Uterus (tissue), 3 donors: ENCODE measurements at regions not wholly inside any gene's neighbourhood (a gene's known extent, or its start where the extent isn't known, plus 50 kb on each side); places are given as distances from the start of the nearest gene placed in this dataset.

Experiments
- DNase-seq, 2 donors: peaks; one replicate each; pipeline ENCODE4 v3.0.0-alpha.2; 2019 to 2020
- H3K27ac ChIP-seq, 2 donors: fragments of 200-600 bp; sonication (generic); 1 replicate in 1 of 2; 2 replicates in 1 of 2; pipeline ENCODE4 v1.5.1; 2016 to 2018
- H3K27me3 ChIP-seq, 2 donors: fragments of 200-600 bp; sonication (generic); one replicate each; pipeline ENCODE4 v1.5.1; 2018 to 2019; ENCODE audit warnings: control low read depth in 1 of 2
- H3K36me3 ChIP-seq, 2 donors: fragments of 200-600 bp; sonication (generic); one replicate each; pipeline ENCODE4 v1.5.1; 2019; ENCODE audit warnings: control low read depth in 1 of 2
- H3K4me1 ChIP-seq, 2 donors: fragments of 200-600 bp; sonication (generic); one replicate each; pipeline ENCODE4 v1.5.1; 2018 to 2019; ENCODE audit warnings: control low read depth in 1 of 2
- H3K4me3 ChIP-seq, 2 donors: fragments of 200-600 bp; sonication (generic); 1 replicate in 1 of 2; 2 replicates in 1 of 2; pipeline ENCODE4 v1.5.1; 2018 to 2019; ENCODE audit warnings: mild to moderate bottlenecking in 1 of 2
- H3K9me3 ChIP-seq, 2 donors: fragments of 200-600 bp; sonication (generic); one replicate each; pipeline ENCODE4 v1.5.1; 2019; ENCODE audit warnings: control low read depth in 1 of 2
- POLR2A ChIP-seq, 2 donors: fragments of 450-650 bp; IDR thresholded peaks; one replicate each; pipeline ENCODE4 v1.6.1; 2016; ENCODE audit warnings: antibody characterized with exemption in 2 of 2, mild to moderate bottlenecking in 1 of 2, moderate library complexity in 1 of 2
- intact Hi-C: fragments of 100-400 bp; cut with DNase I; formaldehyde crosslinking; loops from one replicate; pipeline ENCODE4 v1.15.1; 2023; ENCODE audit warnings: low total_unique reads
- TF ChIP-seq, protein P1 (sequence below), 4 experiments: fragments of 200-600 bp in 2 of 4; fragments of 450-650 bp in 2 of 4; sonication (generic) in 2 of 4; IDR thresholded peaks; one replicate each; pipeline ENCODE4 v1.5.1; 2016 to 2019; ENCODE audit warnings: antibody characterized with exemption in 4 of 4, mild to moderate bottlenecking in 2 of 4, moderate library complexity in 1 of 4
- donor health status: DM: yes; HTN: yes; CAD: no.

DNA sequence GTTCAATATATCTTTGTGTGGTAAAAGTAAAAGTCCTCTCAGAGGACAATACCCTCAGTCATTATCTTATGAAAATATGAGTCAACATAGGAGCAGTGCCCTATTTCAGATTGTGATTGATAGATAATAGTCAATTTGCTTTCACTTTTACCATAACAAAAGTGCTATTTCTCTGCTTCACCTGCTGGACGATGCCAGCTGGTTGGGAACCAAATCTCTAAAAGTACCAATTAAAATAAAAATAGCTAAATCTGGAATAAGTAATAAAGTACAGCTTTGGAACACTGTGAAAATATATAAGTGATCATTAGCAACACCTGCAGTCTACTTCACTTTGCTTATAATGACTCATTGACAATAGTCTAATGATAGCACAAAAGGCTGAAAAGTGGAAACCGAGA, 390.3 kb upstream of the AGTR1 start:
- intact Hi-C loops: no loop called here
- H3K27ac ChIP-seq: no peak overlapping the region
- TF ChIP-seq, protein P1, sequence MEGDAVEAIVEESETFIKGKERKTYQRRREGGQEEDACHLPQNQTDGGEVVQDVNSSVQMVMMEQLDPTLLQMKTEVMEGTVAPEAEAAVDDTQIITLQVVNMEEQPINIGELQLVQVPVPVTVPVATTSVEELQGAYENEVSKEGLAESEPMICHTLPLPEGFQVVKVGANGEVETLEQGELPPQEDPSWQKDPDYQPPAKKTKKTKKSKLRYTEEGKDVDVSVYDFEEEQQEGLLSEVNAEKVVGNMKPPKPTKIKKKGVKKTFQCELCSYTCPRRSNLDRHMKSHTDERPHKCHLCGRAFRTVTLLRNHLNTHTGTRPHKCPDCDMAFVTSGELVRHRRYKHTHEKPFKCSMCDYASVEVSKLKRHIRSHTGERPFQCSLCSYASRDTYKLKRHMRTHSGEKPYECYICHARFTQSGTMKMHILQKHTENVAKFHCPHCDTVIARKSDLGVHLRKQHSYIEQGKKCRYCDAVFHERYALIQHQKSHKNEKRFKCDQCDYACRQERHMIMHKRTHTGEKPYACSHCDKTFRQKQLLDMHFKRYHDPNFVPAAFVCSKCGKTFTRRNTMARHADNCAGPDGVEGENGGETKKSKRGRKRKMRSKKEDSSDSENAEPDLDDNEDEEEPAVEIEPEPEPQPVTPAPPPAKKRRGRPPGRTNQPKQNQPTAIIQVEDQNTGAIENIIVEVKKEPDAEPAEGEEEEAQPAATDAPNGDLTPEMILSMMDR (IDR thresholded peaks at IDR 0.05): no peak
- TF ChIP-seq POLR2A (IDR thresholded peaks at IDR 0.05): no peak
- H3K36me3 ChIP-seq: no peaks in the 10 kb centered on the region
- no peaks in the 10 kb centered on the region for H3K9me3 ChIP-seq
- no peak for DNase-seq
- H3K4me3 ChIP-seq: no peak overlapping the region
- H3K4me1 ChIP-seq: no peaks in the 10 kb centered on the region
- H3K27me3 ChIP-seq: no peaks in the 10 kb centered on the region

DNA sequence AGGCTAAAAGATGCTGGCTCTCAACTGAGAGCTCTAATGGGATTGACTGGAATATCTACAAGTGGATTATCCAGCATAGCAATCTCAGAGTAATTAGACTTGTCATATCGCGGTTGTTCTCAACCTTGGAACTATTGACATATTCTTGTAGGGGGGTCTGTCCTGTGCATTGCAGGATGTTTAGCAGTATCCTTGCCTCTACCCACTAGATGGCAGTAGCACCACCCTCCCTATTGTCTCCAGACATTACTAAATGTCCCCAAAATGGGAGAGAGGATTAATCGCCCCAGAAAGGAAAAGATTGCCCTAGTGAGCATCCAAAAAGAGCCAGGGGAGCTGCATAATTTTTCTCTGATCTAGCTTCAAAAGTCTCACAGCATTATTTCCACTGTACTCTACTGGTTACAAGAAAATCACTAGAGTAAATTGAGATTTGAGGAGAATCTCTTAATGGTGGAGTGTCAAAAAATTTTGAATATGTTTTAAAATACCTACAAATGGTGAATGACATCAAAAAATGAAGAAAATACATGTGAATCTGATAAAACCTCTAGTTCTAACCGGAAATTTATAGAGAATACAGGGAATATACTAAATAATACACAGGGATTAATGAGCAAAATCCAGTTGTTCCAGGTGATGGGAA, 388.2 kb upstream of the AGTR1 start:
- no peaks in the 10 kb centered on the region for H3K36me3 ChIP-seq
- no peaks in the 10 kb centered on the region for H3K4me1 ChIP-seq
- H3K27me3 ChIP-seq: no peaks in the 10 kb centered on the region
- TF ChIP-seq POLR2A (IDR thresholded peaks at IDR 0.05): no peak
- TF ChIP-seq, protein P1 (IDR thresholded peaks at IDR 0.05): peak; percentile 18 to 27 (median 23)
- no peaks in the 10 kb centered on the region for H3K9me3 ChIP-seq
- no peak overlapping the region for H3K4me3 ChIP-seq
- no peak overlapping the region for H3K27ac ChIP-seq
- intact Hi-C loops: no loop called here
- no peak for DNase-seq

DNA sequence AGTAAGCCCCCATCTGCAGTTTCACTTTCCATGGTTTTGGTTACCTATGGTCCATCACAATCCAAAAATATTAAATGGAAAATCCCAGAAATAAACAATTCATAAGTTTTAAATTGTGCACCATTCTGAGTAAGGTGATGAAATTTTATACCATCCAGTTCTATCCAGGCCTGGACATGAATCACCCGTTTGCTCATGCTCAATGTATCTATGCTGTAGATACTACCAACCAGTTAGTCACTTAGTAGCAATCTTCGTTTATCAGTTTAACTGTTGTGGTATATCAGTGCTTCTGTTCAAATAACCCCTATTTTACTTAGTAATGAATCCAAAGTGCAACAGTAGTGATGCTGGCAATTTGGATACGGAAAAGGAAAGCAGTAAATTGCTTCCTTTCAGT, 381.9 kb upstream of the AGTR1 start:
- intact Hi-C loops: no loop called here
- H3K27me3 ChIP-seq: no peaks in the 10 kb centered on the region
- H3K27ac ChIP-seq: no peak overlapping the region
- no peak for TF ChIP-seq POLR2A (IDR thresholded peaks at IDR 0.05)
- TF ChIP-seq, protein P1 (IDR thresholded peaks at IDR 0.05): no peak
- H3K36me3 ChIP-seq: no peaks in the 10 kb centered on the region
- no peak for DNase-seq
- no peak overlapping the region for H3K4me3 ChIP-seq
- H3K4me1 ChIP-seq: no peaks in the 10 kb centered on the region
- H3K9me3 ChIP-seq: no peaks in the 10 kb centered on the region

DNA sequence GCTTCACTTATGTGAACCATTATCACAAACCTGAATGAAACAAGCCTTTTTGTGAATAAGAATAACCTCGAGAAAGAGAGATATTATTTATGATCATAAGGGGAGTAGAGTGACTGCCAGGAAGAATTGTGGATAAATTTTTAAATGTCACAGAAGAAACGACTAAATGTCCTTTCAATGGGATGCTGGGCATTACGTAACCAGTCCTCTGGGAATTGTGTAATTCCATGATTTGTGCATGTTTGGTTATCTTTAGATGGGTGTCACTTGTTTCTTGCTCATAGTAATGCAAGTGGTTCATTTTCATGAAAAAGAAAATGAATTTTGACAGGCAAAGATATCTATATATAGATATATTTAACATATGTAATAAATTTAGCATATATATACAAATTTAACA, 379.5 kb upstream of the AGTR1 start:
- intact Hi-C loops: no loop called here
- H3K4me3 ChIP-seq: no peak overlapping the region
- no peaks in the 10 kb centered on the region for H3K4me1 ChIP-seq
- H3K27ac ChIP-seq: no peak overlapping the region
- no peaks in the 10 kb centered on the region for H3K9me3 ChIP-seq
- no peaks in the 10 kb centered on the region for H3K27me3 ChIP-seq
- no peaks in the 10 kb centered on the region for H3K36me3 ChIP-seq
- DNase-seq: no peak
- no peak for TF ChIP-seq POLR2A (IDR thresholded peaks at IDR 0.05)
- TF ChIP-seq, protein P1 (IDR thresholded peaks at IDR 0.05): no peak

DNA sequence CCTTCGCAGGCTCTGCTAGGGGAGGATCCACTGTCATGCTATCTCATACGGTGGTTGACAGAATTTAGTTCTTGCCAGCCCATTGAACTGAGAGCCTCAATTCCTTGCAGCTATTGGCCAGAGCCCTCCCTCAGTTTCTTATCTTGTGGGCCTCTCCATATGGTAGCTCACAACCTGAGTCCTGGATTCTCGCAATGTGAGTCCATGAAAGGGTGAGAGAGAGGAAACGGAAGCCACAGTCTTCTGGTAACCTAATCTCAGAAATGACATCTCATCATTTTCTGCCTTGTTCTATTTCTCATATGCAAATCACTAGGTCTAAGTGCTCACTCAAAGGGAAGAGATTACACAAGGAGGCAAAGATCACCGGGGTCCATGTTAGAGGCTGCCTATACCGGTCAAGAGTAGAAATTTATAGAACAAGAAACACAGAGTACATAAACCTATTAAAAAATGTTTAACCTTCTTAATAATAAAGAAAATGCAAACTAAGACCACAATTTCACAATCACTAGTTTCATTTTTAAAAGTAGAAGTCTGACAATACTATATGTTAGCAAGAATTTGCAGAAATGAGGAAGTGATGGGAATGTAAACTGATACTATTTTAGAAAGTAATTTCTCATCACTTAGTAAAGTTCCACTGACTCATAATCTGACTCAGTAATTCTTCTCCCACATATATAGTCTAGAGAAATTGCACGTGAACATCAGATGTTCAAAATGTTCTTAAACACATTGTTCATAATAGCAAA, 378.4 kb upstream of the AGTR1 start:
- Histone ChIP-seq H3K4me3 (no peak overlapping the region), H3K27ac (no peak overlapping the region), H3K4me1 (no peaks in the 10 kb centered on the region), H3K27me3 (no peaks in the 10 kb centered on the region), H3K36me3 (no peaks in the 10 kb centered on the region), H3K9me3 (no peaks in the 10 kb centered on the region)
- no peak for TF ChIP-seq POLR2A (IDR thresholded peaks at IDR 0.05)
- TF ChIP-seq, protein P1 (IDR thresholded peaks at IDR 0.05): no peak
- DNase-seq: no peak
- intact Hi-C loops: no loop called here
